ENCODE measurements at regions not wholly inside any gene's neighbourhood (a gene's known extent, or its start where the extent isn't known, plus 50 kb on each side); places are given as distances from the start of the nearest gene placed in this dataset.

- DNase-seq = peak; percentile 59
Observed at GRCh38 chr1:56180520-56181190, 398.7 kb downstream of the PLPP3 start.

GRCh38 chr1:56179543-56179942 lies 399.8 kb downstream of the PLPP3 start:
- no peak for DNase-seq

- DNase-seq = no peak
Observed at GRCh38 chr1:56175211-56175610, 404.2 kb downstream of the PLPP3 start.

- no peak for DNase-seq
Observed at GRCh38 chr1:56174176-56174885, 405.0 kb downstream of the PLPP3 start.

GRCh38 chr1:56173736-56174135 lies 405.6 kb downstream of the PLPP3 start:
- no peak for DNase-seq

- no peak for DNase-seq
Observed at GRCh38 chr1:56171670-56172069, 407.7 kb downstream of the PLPP3 start.

- DNase-seq = no peak
Observed at GRCh38 chr1:56170784-56171320, 408.5 kb downstream of the PLPP3 start.

GRCh38 chr1:56169856-56170255 lies 409.5 kb downstream of the PLPP3 start:
- no peak for DNase-seq

GRCh38 chr1:56168176-56168575 lies 411.2 kb downstream of the PLPP3 start:
- no peak for DNase-seq

- no peak for DNase-seq
Observed at GRCh38 chr1:56167596-56167995, 411.8 kb downstream of the PLPP3 start.

- no peak for DNase-seq
Observed at GRCh38 chr1:56160773-56161315, 418.5 kb downstream of the PLPP3 start.

- DNase-seq = no peak
Observed at GRCh38 chr1:56156971-56157876, 422.1 kb downstream of the PLPP3 start.

GRCh38 chr1:56153276-56153675 lies 426.1 kb downstream of the PLPP3 start:
- no peak for DNase-seq

GRCh38 chr1:56152635-56153034 lies 426.7 kb downstream of the PLPP3 start:
- DNase-seq = no peak

- no peak for DNase-seq
Observed at GRCh38 chr1:56151402-56151801, 428.0 kb downstream of the PLPP3 start.

GRCh38 chr1:56150441-56151215 lies 428.7 kb downstream of the PLPP3 start:
- DNase-seq = no peak

GRCh38 chr1:56149761-56150160 lies 429.6 kb downstream of the PLPP3 start:
- DNase-seq = no peak

- DNase-seq = no peak
Observed at GRCh38 chr1:56148326-56149193, 430.8 kb downstream of the PLPP3 start.

GRCh38 chr1:56147459-56147858 lies 431.9 kb downstream of the PLPP3 start:
- no peak for DNase-seq

GRCh38 chr1:56147034-56147433 lies 432.3 kb downstream of the PLPP3 start:
- DNase-seq = no peak

- no peak for DNase-seq
Observed at GRCh38 chr1:56146449-56146848, 432.9 kb downstream of the PLPP3 start.
